Natural killer cell treated with Interleukin-12 subunit alpha and Interleukin-12 subunit beta and Interleukin-15 and Interleukin-18, amount 100 ng/mL, for 72 hours (primary cell): ENCODE measurements at regions not wholly inside any gene's neighbourhood (a gene's known extent, or its start where the extent isn't known, plus 50 kb on each side); places are given as distances from the start of the nearest gene placed in this dataset.

Source experiments
- ATAC-seq, 2 donors: fragments of 150-1000 bp; cut with Tn5 transposase in 1 of 2; sonication (Bioruptor Pico), chemical (Tn5 transposase) in 1 of 2; 2 replicates each; pipeline ENCODE4 v1.10.0; 2021
- DNase-seq: peaks from one replicate; pipeline ENCODE4 v3.0.0; 2022; ENCODE audit warnings: low spot score
- H3K27ac Mint-ChIP-seq, 2 donors: 1 replicate in 1 of 2; 2 replicates in 1 of 2; pipeline ENCODE4 v1.8.0; 2022; ENCODE audit warnings: mixed read lengths in 2 of 2, mild to moderate bottlenecking in 1 of 2, moderate library complexity in 1 of 2
- H3K27me3 Mint-ChIP-seq, 2 donors: 1 replicate in 1 of 2; 2 replicates in 1 of 2; pipeline ENCODE4 v1.8.0; 2022; ENCODE audit warnings: mixed read lengths in 2 of 2
- H3K36me3 Mint-ChIP-seq: one replicate; pipeline ENCODE4 v1.8.0; 2022; ENCODE audit warnings: mixed read lengths
- H3K4me1 Mint-ChIP-seq, 2 donors: 1 replicate in 1 of 2; 2 replicates in 1 of 2; pipeline ENCODE4 v1.8.0; 2022; ENCODE audit warnings: low read depth in 2 of 2, mixed read lengths in 2 of 2, mild to moderate bottlenecking in 1 of 2
- H3K4me3 Mint-ChIP-seq: one replicate; pipeline ENCODE4 v1.8.0; 2022; ENCODE audit warnings: mixed read lengths
- H3K9me3 Mint-ChIP-seq: 2 replicates; pipeline ENCODE4 v1.8.0; 2022; ENCODE audit warnings: mixed read lengths

- no peak for ATAC-seq
- no peaks in the 10 kb centered on the region for H3K36me3 Mint-ChIP-seq
- H3K4me3 Mint-ChIP-seq: no peak overlapping the region
- peaks cover 0 to 6% of the 10 kb centered on the region in 2 donors for H3K27me3 Mint-ChIP-seq
- no peaks in the 10 kb centered on the region for H3K4me1 Mint-ChIP-seq
- no peak for DNase-seq
- H3K9me3 Mint-ChIP-seq: peaks cover 5% of the 10 kb centered on the region
- H3K27ac Mint-ChIP-seq: no peak overlapping the region
Observed at GRCh38 chr14:81638656-81639280, 105.1 kb upstream of the SEL1L start.

- no peak overlapping the region for H3K4me3 Mint-ChIP-seq
- H3K36me3 Mint-ChIP-seq: no peaks in the 10 kb centered on the region
- peaks cover 11% of the 10 kb centered on the region for H3K9me3 Mint-ChIP-seq
- no peak for ATAC-seq
- H3K27me3 Mint-ChIP-seq: peaks cover 0 to 7% of the 10 kb centered on the region in 2 donors
- no peak overlapping the region for H3K27ac Mint-ChIP-seq
- no peaks in the 10 kb centered on the region for H3K4me1 Mint-ChIP-seq
- DNase-seq: no peak
Observed at GRCh38 chr14:81653626-81654025, 120.0 kb upstream of the SEL1L start.

- no peaks in the 10 kb centered on the region for H3K36me3 Mint-ChIP-seq
- no peak overlapping the region for H3K4me3 Mint-ChIP-seq
- H3K27ac Mint-ChIP-seq: no peak overlapping the region
- ATAC-seq (no peak), DNase-seq (no peak)
- H3K9me3 Mint-ChIP-seq: peaks cover 10% of the 10 kb centered on the region
- no peaks in the 10 kb centered on the region for H3K4me1 Mint-ChIP-seq
- peaks cover 0 to 7% of the 10 kb centered on the region in 2 donors for H3K27me3 Mint-ChIP-seq
Observed at GRCh38 chr14:81655423-81656314, 122.0 kb upstream of the SEL1L start.

- Mint-ChIP-seq H3K4me3 (no peak overlapping the region), H3K4me1 (no peaks in the 10 kb centered on the region), H3K9me3 (peaks cover 15% of the 10 kb centered on the region), H3K27me3 (peaks cover 0 to 7% of the 10 kb centered on the region in 2 donors), H3K27ac (no peak overlapping the region), H3K36me3 (no peaks in the 10 kb centered on the region)
- no peak for ATAC-seq
- no peak for DNase-seq
Observed at GRCh38 chr14:81656811-81657210, 123.2 kb upstream of the SEL1L start.

GRCh38 chr14:81662066-81662465, 128.4 kb upstream of the SEL1L start:
- no peak overlapping the region for H3K4me3 Mint-ChIP-seq
- H3K27ac Mint-ChIP-seq: no peak overlapping the region
- H3K9me3 Mint-ChIP-seq: peaks cover 8% of the 10 kb centered on the region
- no peaks in the 10 kb centered on the region for H3K4me1 Mint-ChIP-seq
- no peak for ATAC-seq
- no peak for DNase-seq
- peaks cover 0 to 7% of the 10 kb centered on the region in 2 donors for H3K27me3 Mint-ChIP-seq
- no peaks in the 10 kb centered on the region for H3K36me3 Mint-ChIP-seq

GRCh38 chr14:81662570-81663197, 129.0 kb upstream of the SEL1L start:
- H3K36me3 Mint-ChIP-seq: no peaks in the 10 kb centered on the region
- no peak overlapping the region for H3K4me3 Mint-ChIP-seq
- no peaks in the 10 kb centered on the region for H3K4me1 Mint-ChIP-seq
- H3K9me3 Mint-ChIP-seq: peaks cover 8% of the 10 kb centered on the region
- peaks cover 0 to 7% of the 10 kb centered on the region in 2 donors for H3K27me3 Mint-ChIP-seq
- no peak for DNase-seq
- H3K27ac Mint-ChIP-seq: no peak overlapping the region
- no peak for ATAC-seq

- H3K4me1 Mint-ChIP-seq: no peaks in the 10 kb centered on the region
- no peak for ATAC-seq
Observed at GRCh38 chr14:81668626-81669274, 135.1 kb upstream of the SEL1L start.

GRCh38 chr14:81669308-81669707, 135.7 kb upstream of the SEL1L start:
- Mint-ChIP-seq H3K27ac (no peak overlapping the region), H3K36me3 (no peaks in the 10 kb centered on the region), H3K9me3 (peaks cover 4% of the 10 kb centered on the region), H3K4me1 (no peaks in the 10 kb centered on the region), H3K27me3 (no peaks in the 10 kb centered on the region), H3K4me3 (no peak overlapping the region)
- no peak for ATAC-seq
- no peak for DNase-seq

More at GRCh38 chr14:81668626-81669274, 135.1 kb upstream of the SEL1L start:
- H3K27me3 Mint-ChIP-seq: no peaks in the 10 kb centered on the region
- no peak overlapping the region for H3K4me3 Mint-ChIP-seq
- H3K36me3 Mint-ChIP-seq: no peaks in the 10 kb centered on the region
- no peak overlapping the region for H3K27ac Mint-ChIP-seq
- DNase-seq: no peak
- H3K9me3 Mint-ChIP-seq: peaks cover 4% of the 10 kb centered on the region

DNA sequence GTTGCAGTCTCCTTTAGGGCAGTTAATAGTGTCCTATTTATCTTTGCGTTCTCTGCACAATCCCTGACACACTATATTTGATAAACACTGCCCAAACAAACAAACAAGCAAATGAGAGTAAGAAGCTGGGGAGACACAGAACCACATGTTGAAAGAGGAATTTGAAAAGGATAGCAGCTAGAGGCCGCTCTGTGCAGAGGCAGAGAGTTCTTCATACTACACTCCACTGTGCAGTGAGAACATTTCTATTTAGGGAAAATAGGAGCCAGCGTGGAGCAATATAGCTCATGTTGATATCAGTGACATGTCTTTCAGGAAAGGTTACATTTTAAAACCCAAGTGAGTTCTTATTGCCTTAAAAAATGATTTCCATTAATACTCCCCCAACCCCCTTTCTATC, 140.3 kb upstream of the SEL1L start:
- Mint-ChIP-seq H3K27ac (no peak overlapping the region), H3K27me3 (no peaks in the 10 kb centered on the region), H3K36me3 (no peaks in the 10 kb centered on the region), H3K4me3 (no peak overlapping the region), H3K4me1 (no peaks in the 10 kb centered on the region), H3K9me3 (peaks cover 4% of the 10 kb centered on the region)
- DNase-seq (no peak), ATAC-seq (no peak)

- no peak for ATAC-seq
- Mint-ChIP-seq H3K27ac (no peak overlapping the region), H3K9me3 (no peaks in the 10 kb centered on the region), H3K4me1 (no peaks in the 10 kb centered on the region), H3K4me3 (no peak overlapping the region), H3K36me3 (no peaks in the 10 kb centered on the region), H3K27me3 (no peaks in the 10 kb centered on the region)
- DNase-seq: no peak
Observed at GRCh38 chr14:81676395-81676794, 142.7 kb upstream of the SEL1L start.

- Mint-ChIP-seq H3K36me3 (no peaks in the 10 kb centered on the region), H3K27ac (no peak overlapping the region), H3K4me3 (no peak overlapping the region), H3K4me1 (no peaks in the 10 kb centered on the region), H3K27me3 (no peaks in the 10 kb centered on the region), H3K9me3 (no peaks in the 10 kb centered on the region)
- no peak for DNase-seq
- ATAC-seq: no peak
Observed at GRCh38 chr14:81676879-81677278, 143.2 kb upstream of the SEL1L start.

- no peaks in the 10 kb centered on the region for H3K4me1 Mint-ChIP-seq
- no peaks in the 10 kb centered on the region for H3K27me3 Mint-ChIP-seq
- H3K9me3 Mint-ChIP-seq: no peaks in the 10 kb centered on the region
- H3K4me3 Mint-ChIP-seq: no peak overlapping the region
- H3K27ac Mint-ChIP-seq: no peak overlapping the region
- ATAC-seq (no peak), DNase-seq (no peak)
- H3K36me3 Mint-ChIP-seq: no peaks in the 10 kb centered on the region
Observed at GRCh38 chr14:81677736-81678135, 144.1 kb upstream of the SEL1L start.

DNA sequence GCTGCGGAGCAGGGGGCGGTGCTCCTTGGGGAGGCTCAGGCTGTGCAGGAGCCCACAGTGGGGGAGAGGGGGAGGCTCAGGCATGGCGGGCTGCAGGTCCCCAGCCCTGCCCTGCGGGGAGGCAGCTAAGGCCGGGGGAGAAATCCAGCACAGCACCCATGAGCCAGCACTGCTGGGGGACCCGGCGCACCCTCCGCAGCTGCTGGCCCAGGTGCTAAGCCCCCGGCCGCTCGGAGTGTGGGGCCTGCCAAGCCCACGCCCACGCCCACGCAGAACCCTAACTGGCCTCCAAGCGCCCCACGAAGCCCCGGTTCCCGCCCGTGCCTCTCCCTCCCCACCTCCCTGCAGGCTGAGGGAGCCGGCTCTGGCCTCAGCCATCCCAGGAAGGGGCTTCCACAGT, 145.6 kb upstream of the SEL1L start:
- Mint-ChIP-seq H3K4me3 (no peak overlapping the region), H3K4me1 (no peaks in the 10 kb centered on the region), H3K27me3 (no peaks in the 10 kb centered on the region), H3K9me3 (peaks cover 5% of the 10 kb centered on the region), H3K36me3 (no peaks in the 10 kb centered on the region), H3K27ac (no peak overlapping the region)
- DNase-seq: no peak
- ATAC-seq: no peak

- ATAC-seq (no peak), DNase-seq (no peak)
- Mint-ChIP-seq H3K27me3 (no peaks in the 10 kb centered on the region), H3K4me1 (no peaks in the 10 kb centered on the region), H3K9me3 (peaks cover 10% of the 10 kb centered on the region), H3K4me3 (no peak overlapping the region), H3K36me3 (no peaks in the 10 kb centered on the region), H3K27ac (no peak overlapping the region)
Observed at GRCh38 chr14:81681541-81681940, 147.9 kb upstream of the SEL1L start.
